ENCODE measurements at regions not wholly inside any gene's neighbourhood (a gene's known extent, or its start where the extent isn't known, plus 50 kb on each side); places are given as distances from the start of the nearest gene placed in this dataset.
"Not testable (repeated sequence)": the region's sequence is repeated elsewhere in the genome, so short reads cannot be mapped to it uniquely, and the experiment has no call there.

DNA sequence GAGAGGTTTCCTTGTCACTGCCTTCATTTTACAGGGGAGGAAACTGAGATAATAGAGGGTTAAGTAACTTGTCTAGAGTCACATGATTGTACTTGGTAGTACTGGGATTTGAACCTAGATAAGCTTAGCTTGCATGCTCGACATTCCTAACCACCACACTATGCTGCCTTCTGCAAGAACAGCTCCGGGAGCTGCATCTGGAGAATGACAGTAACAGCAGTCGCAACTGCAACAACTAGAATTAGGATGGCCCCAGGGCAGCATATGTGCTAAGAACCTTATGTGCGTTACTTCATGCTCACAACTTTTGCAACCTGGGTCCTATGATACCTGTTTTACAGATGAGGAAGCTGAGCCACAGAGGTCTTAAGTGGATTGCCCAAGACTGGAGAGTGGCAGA lies 89.5 kb upstream of the LCORL start:
- no peak overlapping the region for H3K4me3 ChIP-seq (ENCODE audit: control insufficient read depth, low read depth, low read length)
- DNase-seq (ENCODE audit: low read depth) = no peak
- TF ChIP-seq, protein P1, sequence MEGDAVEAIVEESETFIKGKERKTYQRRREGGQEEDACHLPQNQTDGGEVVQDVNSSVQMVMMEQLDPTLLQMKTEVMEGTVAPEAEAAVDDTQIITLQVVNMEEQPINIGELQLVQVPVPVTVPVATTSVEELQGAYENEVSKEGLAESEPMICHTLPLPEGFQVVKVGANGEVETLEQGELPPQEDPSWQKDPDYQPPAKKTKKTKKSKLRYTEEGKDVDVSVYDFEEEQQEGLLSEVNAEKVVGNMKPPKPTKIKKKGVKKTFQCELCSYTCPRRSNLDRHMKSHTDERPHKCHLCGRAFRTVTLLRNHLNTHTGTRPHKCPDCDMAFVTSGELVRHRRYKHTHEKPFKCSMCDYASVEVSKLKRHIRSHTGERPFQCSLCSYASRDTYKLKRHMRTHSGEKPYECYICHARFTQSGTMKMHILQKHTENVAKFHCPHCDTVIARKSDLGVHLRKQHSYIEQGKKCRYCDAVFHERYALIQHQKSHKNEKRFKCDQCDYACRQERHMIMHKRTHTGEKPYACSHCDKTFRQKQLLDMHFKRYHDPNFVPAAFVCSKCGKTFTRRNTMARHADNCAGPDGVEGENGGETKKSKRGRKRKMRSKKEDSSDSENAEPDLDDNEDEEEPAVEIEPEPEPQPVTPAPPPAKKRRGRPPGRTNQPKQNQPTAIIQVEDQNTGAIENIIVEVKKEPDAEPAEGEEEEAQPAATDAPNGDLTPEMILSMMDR (conservative IDR thresholded peaks at IDR 0.05; ENCODE audit: control insufficient read depth, insufficient read depth, low read depth, low read length) = no peak

DNA sequence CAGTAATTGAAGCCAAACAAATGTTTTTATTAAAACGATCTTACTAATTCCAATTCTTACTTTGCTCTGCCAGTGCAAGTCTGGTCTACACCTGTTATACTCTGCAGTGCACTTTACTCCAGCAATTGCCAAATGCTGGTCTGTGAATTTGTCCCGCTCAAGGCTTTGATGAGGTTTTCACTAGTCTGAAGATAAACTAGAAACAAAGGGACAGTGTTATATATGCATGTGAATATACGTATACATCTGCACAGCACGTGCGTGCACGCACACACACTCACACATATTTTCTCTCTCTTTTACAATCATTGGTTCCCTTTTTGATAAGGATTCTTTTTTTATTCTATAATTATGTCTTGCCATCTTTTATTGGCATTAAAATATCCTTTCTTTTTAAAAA lies 88.5 kb upstream of the LCORL start:
- no peak overlapping the region for H3K4me3 ChIP-seq (ENCODE audit: control insufficient read depth, low read depth, low read length)
- TF ChIP-seq, protein P1 (conservative IDR thresholded peaks at IDR 0.05; ENCODE audit: control insufficient read depth, insufficient read depth, low read depth, low read length) = no peak
- DNase-seq (ENCODE audit: low read depth) = no peak

DNA sequence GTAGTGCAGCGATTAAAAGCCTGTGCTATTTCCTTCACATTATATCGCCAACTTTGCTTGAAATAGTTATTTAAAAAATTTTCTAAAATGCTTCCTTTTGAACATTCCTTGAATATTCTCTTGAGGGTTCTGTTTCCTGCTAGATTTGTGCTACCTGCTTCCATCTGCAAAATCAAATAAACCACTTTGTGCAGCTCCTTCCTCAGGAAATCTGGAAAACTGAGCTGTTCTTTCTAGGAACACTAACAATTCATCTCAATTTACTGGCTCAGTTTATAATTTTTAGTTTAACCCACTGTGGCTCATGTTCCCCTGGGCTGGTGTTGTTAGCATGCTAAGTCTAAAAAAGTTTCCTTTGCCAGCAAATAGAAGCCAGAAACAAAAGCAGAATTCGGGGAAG lies 88.1 kb upstream of the LCORL start:
- DNase-seq (ENCODE audit: low read depth) = no peak
- TF ChIP-seq, protein P1 (conservative IDR thresholded peaks at IDR 0.05; ENCODE audit: control insufficient read depth, insufficient read depth, low read depth, low read length) = no peak
- no peak overlapping the region for H3K4me3 ChIP-seq (ENCODE audit: control insufficient read depth, low read depth, low read length)

DNA sequence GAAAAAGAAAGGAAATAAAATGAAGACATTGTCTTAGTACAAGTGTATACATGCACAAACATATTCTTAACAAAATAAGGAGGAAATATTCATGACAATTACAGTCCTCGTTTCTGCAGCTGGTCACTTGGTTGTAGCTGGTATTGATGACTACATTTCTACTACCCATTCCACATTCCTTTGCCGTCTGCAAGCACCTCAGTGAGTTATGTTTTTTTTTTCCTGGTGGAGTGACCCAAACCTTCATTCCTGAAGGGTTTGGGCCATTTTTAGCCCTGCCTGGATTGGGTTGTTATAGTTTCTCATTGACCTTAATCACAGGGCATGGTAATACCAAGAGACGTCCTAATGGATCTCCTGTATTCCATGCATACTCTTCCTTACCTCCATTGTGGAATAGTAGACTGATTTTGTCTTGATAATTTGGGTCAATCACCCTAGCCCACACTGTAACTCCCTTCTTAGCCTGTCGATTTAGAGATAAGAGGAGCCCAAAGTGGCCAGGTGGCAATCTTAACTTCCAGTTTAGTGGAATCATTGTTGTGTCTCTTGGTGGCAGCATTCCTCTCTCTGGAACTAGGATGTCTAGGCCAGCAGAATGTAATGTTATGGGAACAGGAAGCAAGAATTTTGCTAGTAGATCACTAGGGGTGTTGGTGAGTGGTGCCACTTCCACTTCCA lies 86.4 kb upstream of the LCORL start:
- not testable (repeated sequence) for H3K4me3 ChIP-seq (ENCODE audit: control insufficient read depth, low read depth, low read length); DNase-seq (ENCODE audit: low read depth)

DNA sequence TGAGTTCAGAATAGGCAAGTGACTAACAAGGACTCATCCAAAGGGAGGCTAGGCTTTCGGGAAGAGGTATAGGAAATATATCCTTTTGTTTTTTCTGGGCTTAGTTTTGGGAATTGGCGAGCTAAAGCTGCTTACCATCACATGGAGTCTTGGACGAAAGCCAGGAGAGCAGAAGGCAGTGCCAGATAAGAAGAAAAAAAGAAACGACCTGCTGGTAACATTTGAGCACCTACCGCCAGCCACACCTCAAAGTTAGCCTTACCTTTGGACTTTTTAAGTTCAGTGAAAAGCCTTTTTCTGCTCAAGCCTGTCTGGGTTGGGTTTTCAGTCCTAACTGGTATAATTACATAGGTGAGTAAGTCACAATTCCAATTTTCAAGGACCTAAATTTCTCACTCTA lies 85.1 kb upstream of the LCORL start:
- H3K4me3 ChIP-seq (ENCODE audit: control insufficient read depth, low read depth, low read length) = no peak overlapping the region
- TF ChIP-seq, protein P1 (conservative IDR thresholded peaks at IDR 0.05; ENCODE audit: control insufficient read depth, insufficient read depth, low read depth, low read length) = no peak
- DNase-seq (ENCODE audit: low read depth) = no peak

DNA sequence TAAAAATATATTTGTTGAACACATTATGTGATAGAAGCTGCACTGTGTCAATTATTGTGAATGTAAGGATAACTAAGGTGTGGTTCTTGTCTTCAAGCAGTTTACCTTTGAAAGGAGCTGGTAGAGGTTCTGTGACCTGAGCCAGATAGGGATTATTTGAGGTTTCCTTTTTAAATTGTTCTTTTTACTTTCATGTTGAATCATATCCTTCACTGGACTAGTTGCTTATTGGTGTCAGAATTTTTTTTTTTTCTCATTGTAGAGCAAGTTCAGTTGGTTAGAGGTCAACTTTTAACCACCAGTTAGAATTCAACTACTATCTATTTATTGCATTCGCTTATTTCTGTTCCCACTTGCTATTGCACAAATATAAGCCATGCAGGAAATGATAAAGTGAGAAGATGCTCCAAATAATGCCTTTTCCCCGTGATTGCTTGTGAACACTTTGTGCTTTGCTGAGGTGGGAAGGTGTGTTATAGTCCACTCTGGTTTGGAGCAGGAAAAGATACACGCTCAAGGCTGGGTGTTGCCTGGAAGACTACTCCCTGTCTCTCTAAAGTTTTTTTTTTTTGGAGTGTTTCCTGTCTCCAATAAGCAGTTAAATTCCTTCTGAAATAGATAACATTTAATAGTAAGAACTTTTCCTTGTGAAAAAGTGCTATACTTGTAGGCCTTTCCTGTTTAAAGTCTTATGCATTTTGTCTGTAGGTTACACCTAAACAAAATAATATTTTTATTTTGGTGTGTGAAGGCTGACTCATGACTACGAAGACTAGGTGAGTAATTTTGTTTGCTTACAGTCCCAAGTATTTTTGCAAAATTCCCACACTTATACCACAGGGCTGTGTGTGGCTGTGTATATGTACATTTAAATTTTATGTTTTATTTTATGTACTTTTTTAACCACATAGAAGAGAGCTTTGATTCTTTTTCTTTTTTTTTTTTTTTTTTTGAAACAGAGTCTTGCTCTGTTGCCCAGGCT lies 83.8 kb upstream of the LCORL start:
- TF ChIP-seq, protein P1 (conservative IDR thresholded peaks at IDR 0.05; ENCODE audit: control insufficient read depth, insufficient read depth, low read depth, low read length) = no peak
- DNase-seq (ENCODE audit: low read depth) = peak; percentile 12
- no peak overlapping the region for H3K4me3 ChIP-seq (ENCODE audit: control insufficient read depth, low read depth, low read length)
